Fibroblast of lung (primary cell): ENCODE measurements at regions not wholly inside any gene's neighbourhood (a gene's known extent, or its start where the extent isn't known, plus 50 kb on each side); places are given as distances from the start of the nearest gene placed in this dataset.

Source experiments
- EZH2 ChIP-seq: IDR thresholded peaks from 2 replicates; pipeline ENCODE4 v1.5.1; 2012; ENCODE audit warnings: low read length, control low read depth, mild to moderate bottlenecking; ENCODE audit errors: missing control alignments
- TF ChIP-seq, protein P1 (sequence below), 2 donors: IDR thresholded peaks in 1 of 2; conservative IDR thresholded peaks in 1 of 2; 1 replicate in 1 of 2; 2 replicates in 1 of 2; pipeline ENCODE4 v1.5.1; 2011 to 2012; ENCODE audit warnings: low read length in 2 of 2, control low read depth in 1 of 2, inconsistent platforms in 1 of 2, low read depth in 1 of 2, mild to moderate bottlenecking in 1 of 2

DNA sequence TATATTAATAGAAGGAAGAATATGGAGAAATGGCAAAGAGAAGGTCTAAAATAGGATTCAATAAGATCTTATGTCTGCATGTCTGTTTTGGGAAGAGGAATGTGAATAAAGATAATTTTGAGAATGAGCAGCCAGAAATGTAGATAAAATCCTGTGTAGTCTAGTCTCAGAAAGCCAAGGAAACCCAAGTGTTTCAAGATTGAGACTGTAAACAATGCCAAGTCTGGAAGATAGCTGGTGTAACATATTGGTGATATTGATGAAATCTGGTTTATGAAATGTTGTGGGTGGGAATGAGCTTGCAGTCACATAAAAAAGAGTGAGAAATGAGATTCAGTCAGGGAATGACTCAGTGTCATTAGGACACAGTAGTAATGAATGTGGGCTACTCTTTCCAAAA is 1180.3 kb upstream of the PCDH20 start:
- TF ChIP-seq, protein P1, sequence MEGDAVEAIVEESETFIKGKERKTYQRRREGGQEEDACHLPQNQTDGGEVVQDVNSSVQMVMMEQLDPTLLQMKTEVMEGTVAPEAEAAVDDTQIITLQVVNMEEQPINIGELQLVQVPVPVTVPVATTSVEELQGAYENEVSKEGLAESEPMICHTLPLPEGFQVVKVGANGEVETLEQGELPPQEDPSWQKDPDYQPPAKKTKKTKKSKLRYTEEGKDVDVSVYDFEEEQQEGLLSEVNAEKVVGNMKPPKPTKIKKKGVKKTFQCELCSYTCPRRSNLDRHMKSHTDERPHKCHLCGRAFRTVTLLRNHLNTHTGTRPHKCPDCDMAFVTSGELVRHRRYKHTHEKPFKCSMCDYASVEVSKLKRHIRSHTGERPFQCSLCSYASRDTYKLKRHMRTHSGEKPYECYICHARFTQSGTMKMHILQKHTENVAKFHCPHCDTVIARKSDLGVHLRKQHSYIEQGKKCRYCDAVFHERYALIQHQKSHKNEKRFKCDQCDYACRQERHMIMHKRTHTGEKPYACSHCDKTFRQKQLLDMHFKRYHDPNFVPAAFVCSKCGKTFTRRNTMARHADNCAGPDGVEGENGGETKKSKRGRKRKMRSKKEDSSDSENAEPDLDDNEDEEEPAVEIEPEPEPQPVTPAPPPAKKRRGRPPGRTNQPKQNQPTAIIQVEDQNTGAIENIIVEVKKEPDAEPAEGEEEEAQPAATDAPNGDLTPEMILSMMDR (conservative IDR thresholded peaks at IDR 0.05 in 1 of 2, IDR thresholded peaks at IDR 0.05 in 1 of 2; ENCODE audit: low read depth in 1 of 2, low read length in 2 of 2) = no peak
- no peak for TF ChIP-seq EZH2
